ENCODE measurements at regions not wholly inside any gene's neighbourhood (a gene's known extent, or its start where the extent isn't known, plus 50 kb on each side); places are given as distances from the start of the nearest gene placed in this dataset.

- DNase-seq (ENCODE audit: low spot score): no peak
- peaks cover 0 to 3% (median 0%) of the 10 kb centered on the region in 4 donors for H3K9me3 ChIP-seq (ENCODE audit: control insufficient read depth in 4 of 4, low read length in 3 of 4)
- TF ChIP-seq GABPA (IDR thresholded peaks at IDR 0.05 in 1 of 2, conservative IDR thresholded peaks at IDR 0.05 in 1 of 2) (no peak), TAF1 (conservative IDR thresholded peaks at IDR 0.05) (no peak), MAX (IDR thresholded peaks at IDR 0.05) (no peak), JUND (IDR thresholded peaks at IDR 0.05) (no peak), CTCF (IDR thresholded peaks at IDR 0.05; ENCODE audit: low read depth, low read length, missing input control) (no peak), RXRA (IDR thresholded peaks at IDR 0.05) (no peak), YY1 (IDR thresholded peaks at IDR 0.05) (no peak), REST (IDR thresholded peaks at IDR 0.05) (no peak)
- no peak overlapping the region for H3K9ac ChIP-seq (ENCODE audit: low read depth in 1 of 2, low read length in 2 of 2)
- no peak overlapping the region for H3K4me3 ChIP-seq (ENCODE audit: low read depth in 1 of 3, low read length in 3 of 3)
- no peaks in the 10 kb centered on the region for H3K36me3 ChIP-seq (ENCODE audit: control insufficient read depth in 4 of 4, insufficient read depth in 3 of 4, low read depth in 1 of 4, low read length in 3 of 4)
- H3K4me1 ChIP-seq (ENCODE audit: control insufficient read depth in 4 of 4, insufficient read depth in 4 of 4, low read length in 3 of 4): no peaks in the 10 kb centered on the region
- 84% methylated on average over 4 of the region's 4 CpGs for WGBS
- H3K27ac ChIP-seq (ENCODE audit: low read depth in 1 of 2, low read length in 2 of 2): no peak overlapping the region
- no peaks in the 10 kb centered on the region for H3K27me3 ChIP-seq (ENCODE audit: control insufficient read depth in 4 of 4, insufficient read depth in 4 of 4, low read length in 3 of 4)
Measured at GRCh38 chr7:45349090-45349489, 191.5 kb downstream of the RAMP3 start.

GRCh38 chr7:45350896-45351295 lies 193.3 kb downstream of the RAMP3 start:
- WGBS: 89% methylated on average over 3 of the region's 3 CpGs
- DNase-seq (ENCODE audit: low spot score): no peak
- Histone ChIP-seq H3K27me3 (ENCODE audit: control insufficient read depth in 4 of 4, insufficient read depth in 4 of 4, low read length in 3 of 4) (peaks cover 0 to 2% (median 0%) of the 10 kb centered on the region in 4 donors), H3K4me1 (ENCODE audit: control insufficient read depth in 4 of 4, insufficient read depth in 4 of 4, low read length in 3 of 4) (no peaks in the 10 kb centered on the region), H3K9me3 (ENCODE audit: control insufficient read depth in 4 of 4, low read length in 3 of 4) (peaks cover 0 to 3% (median 0%) of the 10 kb centered on the region in 4 donors), H3K4me3 (ENCODE audit: low read depth in 1 of 3, low read length in 3 of 3) (no peak overlapping the region), H3K27ac (ENCODE audit: low read depth in 1 of 2, low read length in 2 of 2) (no peak overlapping the region), H3K9ac (ENCODE audit: low read depth in 1 of 2, low read length in 2 of 2) (no peak overlapping the region), H3K36me3 (ENCODE audit: control insufficient read depth in 4 of 4, insufficient read depth in 3 of 4, low read depth in 1 of 4, low read length in 3 of 4) (no peaks in the 10 kb centered on the region)
- TF ChIP-seq ATF3 (IDR thresholded peaks at IDR 0.05) (no peak), JUND (IDR thresholded peaks at IDR 0.05) (no peak), NR2F2 (IDR thresholded peaks at IDR 0.05) (no peak), TAF1 (conservative IDR thresholded peaks at IDR 0.05) (no peak), FOXA2 (IDR thresholded peaks at IDR 0.05) (no peak), FOXA1 (IDR thresholded peaks at IDR 0.05) (no peak), YY1 (IDR thresholded peaks at IDR 0.05) (no peak), HNF4A (conservative IDR thresholded peaks at IDR 0.05) (no peak), RAD21 (IDR thresholded peaks at IDR 0.05) (no peak), RXRA (IDR thresholded peaks at IDR 0.05) (no peak), SP1 (IDR thresholded peaks at IDR 0.05) (no peak), EGR1 (IDR thresholded peaks at IDR 0.05; ENCODE audit: low read depth in 2 of 2) (no peak)
